Left lung (tissue), 4 donors: ENCODE measurements at regions not wholly inside any gene's neighbourhood (a gene's known extent, or its start where the extent isn't known, plus 50 kb on each side); places are given as distances from the start of the nearest gene placed in this dataset.
A peak's percentile ranks its signal among the peaks of the same experiment; 100 is the strongest.

Source experiments
- ATAC-seq: fragments of 200-7000 bp; cut with Tn5 transposase; one replicate; pipeline ENCODE4 v1.9.1; 2020; ENCODE audit warnings: moderate library complexity
- DNase-seq, 4 donors: peaks; one replicate each; pipeline ENCODE4 v3.0.0-alpha.2; 2013 to 2020
- H3K27ac ChIP-seq, 2 donors: fragments of 200-600 bp; sonication (generic) in 1 of 2; one replicate each; pipeline versions ENCODE4 v1.5.0 to v1.8.0; 2020 to 2021
- H3K27me3 ChIP-seq, 2 donors: fragments of 200-600 bp; sonication (generic) in 1 of 2; one replicate each; pipeline versions ENCODE4 v1.5.0 to v1.8.0; 2020 to 2021
- H3K36me3 ChIP-seq, 2 donors: fragments of 200-600 bp; sonication (generic) in 1 of 2; one replicate each; pipeline versions ENCODE4 v1.5.0 to v1.8.0; 2020 to 2021
- H3K4me1 ChIP-seq, 2 donors: fragments of 200-600 bp; one replicate each; pipeline ENCODE4 v1.8.0; 2021
- H3K4me3 ChIP-seq, 2 donors: fragments of 200-600 bp; sonication (generic) in 1 of 2; one replicate each; pipeline versions ENCODE4 v1.5.0 to v1.8.0; 2020 to 2021; ENCODE audit warnings: mild to moderate bottlenecking in 1 of 2
- H3K9me3 ChIP-seq, 2 donors: fragments of 200-600 bp; sonication (generic) in 1 of 2; one replicate each; pipeline versions ENCODE4 v1.5.0 to v1.8.0; 2020 to 2021
- intact Hi-C, 2 donors: fragments of 100-400 bp; cut with DNase I; formaldehyde crosslinking; loops; one replicate each; pipeline versions ENCODE4 v1.11.2 to v1.14.2; 2022
- TF ChIP-seq, protein P1 (sequence below), 2 donors: fragments of 200-600 bp; sonication (generic) in 1 of 2; IDR thresholded peaks; one replicate each; pipeline versions ENCODE4 v1.5.0 to v1.8.0; 2021; ENCODE audit warnings: antibody characterized with exemption in 2 of 2
- donor health status: DM: no; HTN: yes; CAD: no.
- donor health status: DM: no; HTN: no; CAD: no.

GRCh38 chr1:187862506-187862905 lies 1033.8 kb downstream of the PLA2G4A start:
- H3K27me3 ChIP-seq: no peaks in the 10 kb centered on the region
- H3K36me3 ChIP-seq: no peaks in the 10 kb centered on the region
- H3K4me1 ChIP-seq: no peaks in the 10 kb centered on the region
- TF ChIP-seq, protein P1, sequence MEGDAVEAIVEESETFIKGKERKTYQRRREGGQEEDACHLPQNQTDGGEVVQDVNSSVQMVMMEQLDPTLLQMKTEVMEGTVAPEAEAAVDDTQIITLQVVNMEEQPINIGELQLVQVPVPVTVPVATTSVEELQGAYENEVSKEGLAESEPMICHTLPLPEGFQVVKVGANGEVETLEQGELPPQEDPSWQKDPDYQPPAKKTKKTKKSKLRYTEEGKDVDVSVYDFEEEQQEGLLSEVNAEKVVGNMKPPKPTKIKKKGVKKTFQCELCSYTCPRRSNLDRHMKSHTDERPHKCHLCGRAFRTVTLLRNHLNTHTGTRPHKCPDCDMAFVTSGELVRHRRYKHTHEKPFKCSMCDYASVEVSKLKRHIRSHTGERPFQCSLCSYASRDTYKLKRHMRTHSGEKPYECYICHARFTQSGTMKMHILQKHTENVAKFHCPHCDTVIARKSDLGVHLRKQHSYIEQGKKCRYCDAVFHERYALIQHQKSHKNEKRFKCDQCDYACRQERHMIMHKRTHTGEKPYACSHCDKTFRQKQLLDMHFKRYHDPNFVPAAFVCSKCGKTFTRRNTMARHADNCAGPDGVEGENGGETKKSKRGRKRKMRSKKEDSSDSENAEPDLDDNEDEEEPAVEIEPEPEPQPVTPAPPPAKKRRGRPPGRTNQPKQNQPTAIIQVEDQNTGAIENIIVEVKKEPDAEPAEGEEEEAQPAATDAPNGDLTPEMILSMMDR (IDR thresholded peaks at IDR 0.05): no peak
- no peaks in the 10 kb centered on the region for H3K9me3 ChIP-seq
- intact Hi-C loops: no loop called here
- H3K4me3 ChIP-seq: no peak overlapping the region
- ATAC-seq (no peak), DNase-seq (no peak)
- H3K27ac ChIP-seq: no peak overlapping the region

DNA sequence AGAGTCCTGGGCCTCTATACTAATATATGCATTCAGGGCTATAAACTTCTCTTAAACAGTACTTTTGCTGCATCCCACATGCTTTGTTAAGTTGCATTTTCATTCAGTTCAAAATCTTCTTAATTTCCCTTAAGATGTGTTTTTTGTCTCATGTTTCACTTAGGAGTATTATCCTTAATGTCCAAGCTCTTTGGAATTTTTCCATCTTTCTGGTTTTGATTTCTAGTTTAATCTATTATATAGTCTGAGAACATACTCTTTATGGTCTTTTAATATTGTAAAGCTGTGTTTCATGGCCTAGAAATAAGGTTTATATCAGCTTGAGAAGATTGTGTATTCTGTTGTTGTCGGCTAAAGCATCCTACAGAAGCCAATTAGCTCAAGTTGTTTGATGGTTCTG lies 1041.8 kb downstream of the PLA2G4A start:
- no peak overlapping the region for H3K4me3 ChIP-seq
- intact Hi-C loops: no loop called here
- H3K9me3 ChIP-seq: peaks cover 0 to 5% of the 10 kb centered on the region in 2 donors
- no peaks in the 10 kb centered on the region for H3K4me1 ChIP-seq
- ATAC-seq (no peak), DNase-seq (peak in 1 of 4 donors; percentile 13)
- H3K27me3 ChIP-seq: no peaks in the 10 kb centered on the region
- TF ChIP-seq, protein P1 (IDR thresholded peaks at IDR 0.05): no peak
- no peak overlapping the region for H3K27ac ChIP-seq
- H3K36me3 ChIP-seq: no peaks in the 10 kb centered on the region

- Histone ChIP-seq H3K4me3 (no peak overlapping the region), H3K9me3 (peaks cover 0 to 7% of the 10 kb centered on the region in 2 donors), H3K27ac (no peak overlapping the region), H3K27me3 (no peaks in the 10 kb centered on the region), H3K4me1 (no peaks in the 10 kb centered on the region), H3K36me3 (no peaks in the 10 kb centered on the region)
- TF ChIP-seq, protein P1 (IDR thresholded peaks at IDR 0.05): no peak
- DNase-seq (peak in 1 of 4 donors; percentile 9), ATAC-seq (no peak)
- intact Hi-C loops: no loop called here
Observed at GRCh38 chr1:187871177-187871845, 1042.6 kb downstream of the PLA2G4A start.

GRCh38 chr1:187872550-187872949 lies 1043.8 kb downstream of the PLA2G4A start:
- H3K4me3 ChIP-seq: no peak overlapping the region
- intact Hi-C loops: no loop called here
- peaks cover 0 to 12% of the 10 kb centered on the region in 2 donors for H3K9me3 ChIP-seq
- no peaks in the 10 kb centered on the region for H3K4me1 ChIP-seq
- no peak overlapping the region for H3K27ac ChIP-seq
- no peaks in the 10 kb centered on the region for H3K36me3 ChIP-seq
- DNase-seq (no peak), ATAC-seq (no peak)
- H3K27me3 ChIP-seq: no peaks in the 10 kb centered on the region
- TF ChIP-seq, protein P1 (IDR thresholded peaks at IDR 0.05): no peak

GRCh38 chr1:187873126-187873525 lies 1044.4 kb downstream of the PLA2G4A start:
- DNase-seq (no peak), ATAC-seq (no peak)
- H3K36me3 ChIP-seq: no peaks in the 10 kb centered on the region
- no peak overlapping the region for H3K27ac ChIP-seq
- TF ChIP-seq, protein P1 (IDR thresholded peaks at IDR 0.05): no peak
- no peaks in the 10 kb centered on the region for H3K27me3 ChIP-seq
- H3K4me3 ChIP-seq: no peak overlapping the region
- intact Hi-C loops: no loop called here
- H3K9me3 ChIP-seq: peaks cover 0 to 12% of the 10 kb centered on the region in 2 donors
- no peaks in the 10 kb centered on the region for H3K4me1 ChIP-seq
